Activated naive CD8-positive, alpha-beta T cell treated with anti-CD3 and anti-CD28 coated beads, Interleukin-2, amount 50 U/mL, for 24 hours (primary cell): ENCODE measurements at regions not wholly inside any gene's neighbourhood (a gene's known extent, or its start where the extent isn't known, plus 50 kb on each side); places are given as distances from the start of the nearest gene placed in this dataset.
A peak's percentile ranks its signal among the peaks of the same experiment; 100 is the strongest.

Experiments
- ATAC-seq: fragments of 150-1000 bp; cut with Tn5 transposase; one replicate; pipeline ENCODE4 v1.10.0; 2021
- DNase-seq: peaks from one replicate; pipeline ENCODE4 v3.0.0; 2021
- H3K27ac Mint-ChIP-seq: one replicate; pipeline ENCODE4 v1.8.0; 2021; ENCODE audit warnings: mild to moderate bottlenecking, mixed read lengths
- H3K27me3 Mint-ChIP-seq: one replicate; pipeline ENCODE4 v1.8.0; 2021; ENCODE audit warnings: mixed read lengths
- H3K36me3 Mint-ChIP-seq: one replicate; pipeline ENCODE4 v1.8.0; 2021; ENCODE audit warnings: low read depth, mixed read lengths
- H3K4me1 Mint-ChIP-seq: one replicate; pipeline ENCODE4 v1.8.0; 2021; ENCODE audit warnings: mixed read lengths
- H3K4me3 Mint-ChIP-seq: one replicate; pipeline ENCODE4 v1.8.0; 2021; ENCODE audit warnings: mild to moderate bottlenecking, moderate library complexity, mixed read lengths
- H3K9me3 Mint-ChIP-seq: one replicate; pipeline ENCODE4 v1.8.0; 2021; ENCODE audit warnings: mixed read lengths

DNA sequence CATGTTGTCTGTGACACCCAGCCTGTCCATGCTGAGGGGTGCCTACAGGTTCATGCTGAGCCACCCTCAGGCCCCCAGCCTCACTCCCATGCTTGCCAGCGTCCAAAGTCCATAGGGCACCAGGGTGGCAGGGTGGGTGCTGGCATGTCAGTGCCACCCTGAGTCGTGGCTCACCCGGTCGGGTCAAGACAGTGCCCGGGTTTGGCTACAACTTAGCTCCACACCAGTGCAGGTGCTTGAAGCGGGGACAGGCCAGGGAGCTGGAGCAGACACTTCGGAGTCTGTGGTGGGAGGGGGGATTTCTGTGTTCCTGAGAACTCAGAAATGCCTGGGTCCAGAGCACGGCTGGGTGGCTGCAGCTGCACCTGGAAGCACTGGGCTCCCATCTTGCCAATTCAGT, 579.2 kb upstream of the FAM174A start:
- Mint-ChIP-seq H3K9me3 (peaks cover 4% of the 10 kb centered on the region), H3K4me3 (no peak overlapping the region), H3K27me3 (no peaks in the 10 kb centered on the region), H3K27ac (no peak overlapping the region), H3K4me1 (no peaks in the 10 kb centered on the region), H3K36me3 (no peaks in the 10 kb centered on the region)
- ATAC-seq, result no peak
- no peak for DNase-seq

DNA sequence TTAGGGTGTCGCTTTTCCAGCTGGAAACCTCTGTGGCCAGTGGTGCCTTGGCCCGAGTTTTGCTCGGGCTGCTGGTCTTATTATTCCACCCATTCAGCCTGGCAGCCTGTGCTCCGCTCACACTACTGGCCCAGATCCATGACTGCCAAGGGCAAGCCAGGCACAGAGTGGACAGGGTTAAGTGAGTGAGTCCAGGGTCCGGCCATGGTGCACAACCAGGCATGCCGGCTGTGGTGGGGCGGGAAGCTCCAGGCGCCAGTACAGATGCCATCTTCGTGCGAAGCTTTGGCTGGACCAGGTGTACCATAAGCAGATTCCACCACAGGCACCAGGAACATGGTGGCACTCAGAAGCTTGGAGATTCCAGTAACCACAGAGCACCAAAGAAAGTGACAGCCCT, 580.2 kb upstream of the FAM174A start:
- peaks cover 4% of the 10 kb centered on the region for H3K9me3 Mint-ChIP-seq
- no peak overlapping the region for H3K27ac Mint-ChIP-seq
- H3K36me3 Mint-ChIP-seq, result no peaks in the 10 kb centered on the region
- no peak for ATAC-seq
- H3K4me1 Mint-ChIP-seq, result no peaks in the 10 kb centered on the region
- DNase-seq, result no peak
- no peak overlapping the region for H3K4me3 Mint-ChIP-seq
- no peaks in the 10 kb centered on the region for H3K27me3 Mint-ChIP-seq

GRCh38 chr5:99949969-99950524, 585.1 kb upstream of the FAM174A start:
- Mint-ChIP-seq H3K4me3 (no peak overlapping the region), H3K36me3 (no peaks in the 10 kb centered on the region), H3K9me3 (no peaks in the 10 kb centered on the region), H3K27me3 (no peaks in the 10 kb centered on the region), H3K4me1 (no peaks in the 10 kb centered on the region), H3K27ac (no peak overlapping the region)
- ATAC-seq (no peak), DNase-seq (no peak)

DNA sequence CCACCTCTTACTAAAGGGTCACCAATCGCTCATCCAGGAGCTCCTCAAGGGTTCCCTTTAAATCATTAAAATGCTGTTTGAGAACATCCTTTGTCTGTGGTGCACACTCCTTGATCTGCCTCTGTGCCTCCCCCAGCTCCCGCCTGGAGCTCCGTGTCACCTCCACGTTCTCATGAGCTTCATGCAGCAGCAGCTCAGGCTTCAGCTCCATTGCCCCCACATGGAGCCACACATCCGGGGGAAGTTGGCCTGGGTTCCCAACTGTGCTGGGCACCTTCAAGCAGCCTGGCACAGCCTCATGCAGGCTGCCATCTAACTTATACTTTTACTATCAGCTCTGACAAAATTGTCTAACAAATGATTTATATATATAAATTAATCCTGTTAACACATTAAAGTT, 585.8 kb upstream of the FAM174A start:
- Mint-ChIP-seq H3K27me3 (no peaks in the 10 kb centered on the region), H3K4me1 (no peaks in the 10 kb centered on the region), H3K27ac (no peak overlapping the region), H3K4me3 (no peak overlapping the region), H3K9me3 (no peaks in the 10 kb centered on the region), H3K36me3 (no peaks in the 10 kb centered on the region)
- ATAC-seq (no peak), DNase-seq (no peak)

DNA sequence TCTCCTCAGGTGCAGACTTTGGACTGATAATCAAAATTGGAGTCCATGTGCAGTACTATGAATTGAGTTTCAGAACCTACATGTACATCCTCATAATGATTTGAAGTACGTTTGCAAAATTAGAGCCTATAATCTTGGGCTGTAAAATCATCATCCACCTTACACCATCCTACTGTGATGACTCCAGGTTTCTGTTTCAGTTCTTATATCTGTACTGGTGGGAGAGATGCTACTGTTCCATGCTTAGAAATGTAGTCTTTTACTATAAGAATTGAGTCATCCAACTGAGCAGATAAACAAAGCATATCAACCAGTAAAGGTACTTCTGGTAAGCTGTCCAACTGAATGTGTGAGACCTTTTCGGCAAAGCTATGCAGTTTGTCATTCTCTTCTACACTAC, 586.3 kb upstream of the FAM174A start:
- Mint-ChIP-seq H3K9me3 (no peaks in the 10 kb centered on the region), H3K27me3 (no peaks in the 10 kb centered on the region), H3K36me3 (no peaks in the 10 kb centered on the region), H3K27ac (no peak overlapping the region), H3K4me1 (no peaks in the 10 kb centered on the region), H3K4me3 (no peak overlapping the region)
- no peak for ATAC-seq
- no peak for DNase-seq

- Mint-ChIP-seq H3K4me3 (no peak overlapping the region), H3K9me3 (no peaks in the 10 kb centered on the region), H3K4me1 (no peaks in the 10 kb centered on the region), H3K27ac (no peak overlapping the region), H3K27me3 (no peaks in the 10 kb centered on the region), H3K36me3 (no peaks in the 10 kb centered on the region)
- no peak for ATAC-seq
- no peak for DNase-seq
These were observed 589.4 kb upstream of the FAM174A start for GRCh38 chr5:99945478-99946442.

DNA sequence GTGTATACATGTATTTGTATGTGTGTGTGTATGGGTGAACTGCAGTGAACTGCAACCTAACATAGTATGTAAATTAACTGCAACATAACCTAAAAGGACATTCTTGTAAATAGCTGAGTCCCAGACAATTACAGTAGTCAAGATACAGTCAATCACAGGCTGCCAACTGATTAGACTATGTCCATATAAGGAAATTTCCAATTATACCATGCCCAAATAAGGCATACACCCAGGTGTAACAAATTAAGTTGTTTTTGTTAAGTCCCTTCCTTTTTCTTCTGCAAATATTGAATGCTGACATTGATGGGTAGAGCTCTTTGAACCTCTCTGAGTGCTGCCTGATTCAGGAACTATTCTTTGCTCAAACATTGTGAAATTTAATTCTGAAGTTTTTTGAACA, 594.6 kb upstream of the FAM174A start:
- Mint-ChIP-seq H3K4me3 (no peak overlapping the region), H3K36me3 (no peaks in the 10 kb centered on the region), H3K27me3 (no peaks in the 10 kb centered on the region), H3K9me3 (no peaks in the 10 kb centered on the region), H3K27ac (no peak overlapping the region), H3K4me1 (no peaks in the 10 kb centered on the region)
- ATAC-seq, result no peak
- DNase-seq, result no peak

DNA sequence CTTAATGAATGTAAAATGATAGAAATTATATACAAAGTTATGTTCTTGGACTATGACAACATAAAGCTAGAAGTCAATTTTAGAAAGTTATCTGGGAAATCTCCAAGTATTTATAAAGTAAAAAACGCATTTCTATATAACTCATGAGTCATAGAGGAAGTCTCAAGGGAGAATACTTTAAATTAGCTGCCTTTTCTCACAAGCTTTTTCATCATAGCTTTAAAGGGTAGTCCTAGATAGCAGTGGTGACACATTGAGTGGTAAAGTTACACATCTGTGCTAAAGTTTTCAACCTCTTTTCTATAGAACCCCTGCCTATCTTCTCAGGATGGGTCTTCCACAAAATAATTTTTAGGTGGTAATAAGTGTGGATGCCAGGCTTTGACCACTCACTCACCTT, 598.3 kb upstream of the FAM174A start:
- DNase-seq, result no peak
- Mint-ChIP-seq H3K4me1 (no peaks in the 10 kb centered on the region), H3K9me3 (no peaks in the 10 kb centered on the region), H3K36me3 (no peaks in the 10 kb centered on the region), H3K27ac (no peak overlapping the region), H3K4me3 (no peak overlapping the region), H3K27me3 (no peaks in the 10 kb centered on the region)
- ATAC-seq, result peak; percentile 20

DNA sequence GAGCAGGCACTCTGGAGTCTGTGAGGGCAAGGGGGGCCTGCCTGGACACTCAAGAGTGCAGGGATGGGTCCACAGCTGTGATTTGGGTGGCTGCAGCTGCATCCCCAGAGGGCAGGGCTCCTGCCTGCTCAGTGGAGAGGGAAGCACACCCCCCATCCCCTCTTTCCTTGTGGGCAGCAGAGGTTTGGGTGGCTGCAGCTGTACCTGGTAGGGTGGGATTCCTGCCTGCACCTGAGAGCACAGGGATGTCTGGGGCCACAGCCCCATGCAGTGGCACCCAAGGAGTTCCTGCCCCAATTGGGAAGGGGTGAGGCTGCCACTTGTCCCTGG, 605.4 kb upstream of the FAM174A start:
- ATAC-seq (peak; percentile 46), DNase-seq (no peak)
- Mint-ChIP-seq H3K4me3 (no peak overlapping the region), H3K36me3 (no peaks in the 10 kb centered on the region), H3K9me3 (no peaks in the 10 kb centered on the region), H3K27ac (no peak overlapping the region), H3K4me1 (no peaks in the 10 kb centered on the region), H3K27me3 (no peaks in the 10 kb centered on the region)

DNA sequence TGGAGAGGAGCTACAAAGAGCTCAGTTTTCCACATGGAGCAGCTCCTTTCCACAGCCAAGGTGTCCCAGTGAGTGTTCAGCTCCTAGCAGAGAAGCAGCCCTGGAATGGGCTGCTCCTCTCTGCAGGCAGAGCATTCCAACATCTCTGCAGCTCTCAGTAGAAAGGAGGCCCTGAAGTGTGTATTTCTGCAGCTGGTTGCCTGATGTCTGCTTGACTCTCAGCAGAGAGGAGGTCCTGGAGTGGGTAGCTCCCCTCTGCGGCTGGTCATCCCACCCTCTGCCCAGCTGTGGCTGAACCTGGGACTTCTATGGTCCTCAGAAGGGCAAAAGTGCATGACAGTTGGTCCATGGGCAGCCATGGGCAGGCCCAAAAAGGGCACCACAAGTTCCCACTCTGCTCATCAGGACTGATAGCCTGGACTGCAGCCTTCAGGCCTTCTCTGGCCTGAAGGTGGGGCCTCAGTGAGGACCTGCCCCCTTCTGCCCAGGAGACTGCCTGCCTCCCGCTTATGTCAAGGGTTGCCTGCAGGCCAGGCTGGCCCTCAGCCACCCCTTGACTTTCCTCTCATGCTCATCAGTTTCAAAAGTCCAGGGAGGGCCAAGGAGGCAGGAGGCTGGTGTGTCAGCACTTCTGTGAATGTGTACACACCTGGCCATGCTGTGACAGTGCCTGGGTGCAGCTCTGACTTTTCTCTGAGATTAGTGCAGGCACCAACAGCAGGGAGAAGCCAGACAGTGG, 605.9 kb upstream of the FAM174A start:
- no peaks in the 10 kb centered on the region for H3K9me3 Mint-ChIP-seq
- peak; percentile 28 for ATAC-seq
- DNase-seq, result no peak
- no peaks in the 10 kb centered on the region for H3K4me1 Mint-ChIP-seq
- H3K36me3 Mint-ChIP-seq, result no peaks in the 10 kb centered on the region
- no peaks in the 10 kb centered on the region for H3K27me3 Mint-ChIP-seq
- H3K27ac Mint-ChIP-seq, result no peak overlapping the region
- H3K4me3 Mint-ChIP-seq, result no peak overlapping the region

DNA sequence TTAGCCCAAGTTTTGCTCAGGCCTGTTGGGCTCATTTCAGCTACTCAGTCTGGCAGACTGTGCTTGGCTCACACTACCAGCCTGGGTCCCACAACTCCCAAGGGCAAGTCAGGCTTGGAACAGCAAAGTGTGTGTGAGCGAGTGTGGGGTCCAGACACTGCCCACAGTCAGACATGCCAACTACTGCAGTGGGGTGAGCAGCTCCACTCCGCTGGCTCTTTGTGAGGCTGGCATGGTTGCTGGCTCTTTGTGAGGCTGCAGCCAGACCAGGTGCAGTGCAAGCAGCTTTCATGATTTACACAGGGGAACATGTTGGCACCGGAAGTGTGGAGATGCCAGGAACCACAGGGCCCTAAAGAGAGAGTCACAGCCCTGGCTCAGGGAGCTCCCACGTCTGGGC, 606.7 kb upstream of the FAM174A start:
- H3K27ac Mint-ChIP-seq, result no peak overlapping the region
- H3K4me1 Mint-ChIP-seq, result no peaks in the 10 kb centered on the region
- no peaks in the 10 kb centered on the region for H3K9me3 Mint-ChIP-seq
- no peaks in the 10 kb centered on the region for H3K36me3 Mint-ChIP-seq
- DNase-seq, result no peak
- H3K4me3 Mint-ChIP-seq, result no peak overlapping the region
- no peaks in the 10 kb centered on the region for H3K27me3 Mint-ChIP-seq
- no peak for ATAC-seq

GRCh38 chr5:99926463-99926862, 608.7 kb upstream of the FAM174A start:
- Mint-ChIP-seq H3K9me3 (no peaks in the 10 kb centered on the region), H3K27me3 (no peaks in the 10 kb centered on the region), H3K4me1 (no peaks in the 10 kb centered on the region)

GRCh38 chr5:99922386-99922785, 612.8 kb upstream of the FAM174A start:
- ATAC-seq, result no peak
- no peaks in the 10 kb centered on the region for H3K36me3 Mint-ChIP-seq
- no peaks in the 10 kb centered on the region for H3K4me1 Mint-ChIP-seq

More at GRCh38 chr5:99926463-99926862, 608.7 kb upstream of the FAM174A start:
- ATAC-seq (no peak), DNase-seq (no peak)
- Mint-ChIP-seq H3K36me3 (no peaks in the 10 kb centered on the region), H3K4me3 (no peak overlapping the region), H3K27ac (no peak overlapping the region)

GRCh38 chr5:99911971-99912370, 623.2 kb upstream of the FAM174A start:
- ATAC-seq, result no peak
- Mint-ChIP-seq H3K4me1 (no peaks in the 10 kb centered on the region), H3K27ac (no peak overlapping the region)

More at GRCh38 chr5:99922386-99922785, 612.8 kb upstream of the FAM174A start:
- no peaks in the 10 kb centered on the region for H3K9me3 Mint-ChIP-seq
- DNase-seq, result no peak
- H3K27me3 Mint-ChIP-seq, result no peaks in the 10 kb centered on the region
- no peak overlapping the region for H3K27ac Mint-ChIP-seq
- H3K4me3 Mint-ChIP-seq, result no peak overlapping the region

DNA sequence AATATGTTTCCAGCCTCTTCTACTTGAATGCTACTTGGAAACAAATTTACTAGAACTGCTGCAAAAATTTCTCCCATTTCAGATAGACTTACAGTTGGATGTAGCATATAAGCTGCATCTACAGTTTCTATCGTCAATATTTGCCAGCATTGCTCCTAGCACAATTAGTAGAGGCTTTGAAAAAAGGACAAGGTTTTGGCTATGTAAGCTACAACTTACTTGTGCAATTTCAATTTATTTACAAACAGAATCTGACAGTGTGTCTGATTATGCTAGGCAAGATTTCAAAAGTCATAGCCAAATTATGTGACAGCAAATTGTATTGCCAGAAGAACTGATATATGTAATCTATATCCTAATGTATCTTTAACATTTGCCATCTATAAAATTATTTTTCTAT, 628.4 kb upstream of the FAM174A start:
- Mint-ChIP-seq H3K4me3 (no peak overlapping the region), H3K27me3 (no peaks in the 10 kb centered on the region), H3K4me1 (no peaks in the 10 kb centered on the region), H3K9me3 (peaks cover 10% of the 10 kb centered on the region), H3K27ac (no peak overlapping the region), H3K36me3 (no peaks in the 10 kb centered on the region)
- DNase-seq (no peak), ATAC-seq (no peak)

More at GRCh38 chr5:99911971-99912370, 623.2 kb upstream of the FAM174A start:
- Mint-ChIP-seq H3K27me3 (no peaks in the 10 kb centered on the region), H3K36me3 (no peaks in the 10 kb centered on the region), H3K9me3 (peaks cover 6% of the 10 kb centered on the region), H3K4me3 (no peak overlapping the region)
- DNase-seq, result no peak
